ENCODE measurements at regions not wholly inside any gene's neighbourhood (a gene's known extent, or its start where the extent isn't known, plus 50 kb on each side); places are given as distances from the start of the nearest gene placed in this dataset.

- TF ChIP-seq RORA (CRISPR knock-in tag; IDR thresholded peaks at IDR 0.05) = no peak
Observed at GRCh38 chr7:11950942-11951341, 118.9 kb upstream of the THSD7A start (continued).

GRCh38 chr7:11951909-11952308 is 119.9 kb upstream of the THSD7A start:
- ATAC-seq = no peak
- Histone ChIP-seq H3K36me3 (replicated peaks in 1 of 2; ENCODE audit: control insufficient read depth in 1 of 2, insufficient read depth in 2 of 2, low read length in 2 of 2) (no peaks in the 10 kb centered on the region), H4K20me1 (ENCODE audit: insufficient read depth, low read length) (no peaks in the 10 kb centered on the region), H3K9me3 (ENCODE audit: low read length) (peaks cover 70% of the 10 kb centered on the region), H3K4me3 (replicated peaks in 1 of 3; ENCODE audit: insufficient read depth in 1 of 3, low read depth in 2 of 3, low read length in 3 of 3) (no peak overlapping the region), H3K9ac (ENCODE audit: insufficient read depth, low read depth, low read length) (no peak overlapping the region), H3K4me1 (ENCODE audit: insufficient read depth, low read length) (no peaks in the 10 kb centered on the region), H3K27ac (ENCODE audit: extremely low read length, insufficient read depth, low read length) (no peak overlapping the region), H3K27me3 (ENCODE audit: control insufficient read depth in 1 of 2, insufficient read depth in 2 of 2, low read length in 2 of 2) (no peaks in the 10 kb centered on the region), H2AFZ (ENCODE audit: low read length) (no peak overlapping the region), H3K79me2 (ENCODE audit: insufficient read depth, low read length) (no peaks in the 10 kb centered on the region), H3K4me2 (ENCODE audit: low read depth, low read length) (no peak overlapping the region)
- 34% methylated on average over 3 of the region's 3 CpGs for WGBS (ENCODE audit: low lambda C conversion rate)
- no TSS peak for BruUV-seq (replicated peaks)
- no peak for FAIRE-seq
- ChIA-PET CTCF (ENCODE audit: low intra/inter-chr PET ratio, low total read pairs) (no interaction called here), POLR2A (no interaction called here)
- intact Hi-C loops (cut with micrococcal nuclease; ENCODE audit: unreplicated experiment) (no loop called here), in situ Hi-C loops (cut with HindIII; ENCODE audit: extremely low pct_ligation_motif_present, low pct_unique_long_range_greater_than_20kb) (no loop called here)
- no peak for DNase-seq (ENCODE audit: low spot score)
- TF ChIP-seq NCOR1 (IDR thresholded peaks at IDR 0.05; ENCODE audit: borderline replicate concordance, low read length) = no peak
- no peak for TF ChIP-seq ZMAT3 (CRISPR knock-in tag; conservative IDR thresholded peaks at IDR 0.05)
- TF ChIP-seq PHF8 (CRISPR knock-in tag; IDR thresholded peaks at IDR 0.05) = no peak
- TF ChIP-seq, protein P1, sequence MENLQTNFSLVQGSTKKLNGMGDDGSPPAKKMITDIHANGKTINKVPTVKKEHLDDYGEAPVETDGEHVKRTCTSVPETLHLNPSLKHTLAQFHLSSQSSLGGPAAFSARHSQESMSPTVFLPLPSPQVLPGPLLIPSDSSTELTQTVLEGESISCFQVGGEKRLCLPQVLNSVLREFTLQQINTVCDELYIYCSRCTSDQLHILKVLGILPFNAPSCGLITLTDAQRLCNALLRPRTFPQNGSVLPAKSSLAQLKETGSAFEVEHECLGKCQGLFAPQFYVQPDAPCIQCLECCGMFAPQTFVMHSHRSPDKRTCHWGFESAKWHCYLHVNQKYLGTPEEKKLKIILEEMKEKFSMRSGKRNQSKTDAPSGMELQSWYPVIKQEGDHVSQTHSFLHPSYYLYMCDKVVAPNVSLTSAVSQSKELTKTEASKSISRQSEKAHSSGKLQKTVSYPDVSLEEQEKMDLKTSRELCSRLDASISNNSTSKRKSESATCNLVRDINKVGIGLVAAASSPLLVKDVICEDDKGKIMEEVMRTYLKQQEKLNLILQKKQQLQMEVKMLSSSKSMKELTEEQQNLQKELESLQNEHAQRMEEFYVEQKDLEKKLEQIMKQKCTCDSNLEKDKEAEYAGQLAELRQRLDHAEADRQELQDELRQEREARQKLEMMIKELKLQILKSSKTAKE (CRISPR knock-in tag; IDR thresholded peaks at IDR 0.05; ENCODE audit: borderline replicate concordance) = no peak
- no peak for TF ChIP-seq SMARCE1 (IDR thresholded peaks at IDR 0.05; ENCODE audit: borderline replicate concordance)
- TF ChIP-seq MAF1 (CRISPR knock-in tag; IDR thresholded peaks at IDR 0.05; ENCODE audit: borderline replicate concordance) = no peak
- no peak for TF ChIP-seq ARID3A (IDR thresholded peaks at IDR 0.05; ENCODE audit: low read depth, low read length)
- no peak for TF ChIP-seq KLF15 (CRISPR knock-in tag; IDR thresholded peaks at IDR 0.05; ENCODE audit: borderline replicate concordance)
- no peak for TF ChIP-seq SMAD3 (CRISPR knock-in tag; IDR thresholded peaks at IDR 0.05)
- no peak for TF ChIP-seq E2F1 (CRISPR knock-in tag; IDR thresholded peaks at IDR 0.05)
- TF ChIP-seq ZNF121 (CRISPR knock-in tag; IDR thresholded peaks at IDR 0.05) = no peak
- no peak for TF ChIP-seq DNMT3B (CRISPR knock-in tag; conservative IDR thresholded peaks at IDR 0.05)
- no peak for TF ChIP-seq RORA (CRISPR knock-in tag; IDR thresholded peaks at IDR 0.05)
- TF ChIP-seq ZNF12 (CRISPR knock-in tag; IDR thresholded peaks at IDR 0.05) = no peak
- TF ChIP-seq PRDM10 (CRISPR knock-in tag; IDR thresholded peaks at IDR 0.05; ENCODE audit: low read depth) = no peak

Data from HepG2 (cell line).